HL-60/S4 treated with retinoic acid at 250 ng/mL for 4 days and 3 days (cell line): ENCODE measurements at regions not wholly inside any gene's neighbourhood (a gene's known extent, or its start where the extent isn't known, plus 50 kb on each side); places are given as distances from the start of the nearest gene placed in this dataset.
"Not testable (repeated sequence)": the region's sequence is repeated elsewhere in the genome, so short reads cannot be mapped to it uniquely, and the experiment has no call there.

Experiments used
- in situ Hi-C: fragments of 300-500 bp; cut with MboI; formaldehyde crosslinking; loops from 2 replicates; pipeline ENCODE4 v1.7.0; 2022; ENCODE audit warnings: low sequenced_read_pairs

DNA sequence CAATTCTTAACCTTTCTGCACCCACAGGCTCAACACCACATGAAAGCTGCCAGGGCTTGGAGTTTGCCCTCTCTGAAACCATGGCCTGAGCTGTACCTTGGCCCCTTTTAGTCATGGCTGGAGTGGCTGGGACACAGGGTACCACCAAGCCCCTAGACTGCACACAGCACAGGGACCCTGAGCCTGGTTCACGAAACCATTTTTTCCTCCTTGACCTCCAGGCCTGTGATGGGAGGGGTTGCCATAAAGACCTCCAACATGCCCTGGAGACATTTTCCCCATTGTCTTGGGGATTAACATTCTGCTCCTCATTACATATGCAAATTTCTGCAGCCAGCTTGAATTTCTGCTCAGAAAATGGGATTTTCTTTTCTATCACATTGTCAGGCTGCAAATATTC is 113.4 kb downstream of the XPNPEP1 start:
- in situ Hi-C loops = not testable (repeated sequence)

DNA sequence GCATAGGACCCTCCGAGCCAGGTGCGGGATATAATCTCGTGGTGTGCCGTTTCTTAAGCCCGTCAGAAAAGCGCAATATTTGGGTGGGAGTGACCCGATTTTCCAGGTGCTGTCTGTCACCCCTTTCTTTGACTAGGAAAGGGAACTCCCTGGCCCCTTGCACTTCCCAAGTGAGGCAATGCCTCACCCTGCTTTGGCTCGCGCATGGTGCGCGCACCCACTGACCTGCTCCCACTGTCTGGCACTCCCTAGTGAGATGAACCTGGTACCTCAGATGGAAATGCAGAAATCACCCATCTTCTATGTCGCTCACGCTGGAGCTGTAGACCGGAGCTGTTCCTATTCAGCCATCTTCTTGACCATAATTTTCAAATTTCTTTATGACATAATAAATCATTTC is 122.1 kb downstream of the XPNPEP1 start:
- in situ Hi-C loops = not testable (repeated sequence)

DNA sequence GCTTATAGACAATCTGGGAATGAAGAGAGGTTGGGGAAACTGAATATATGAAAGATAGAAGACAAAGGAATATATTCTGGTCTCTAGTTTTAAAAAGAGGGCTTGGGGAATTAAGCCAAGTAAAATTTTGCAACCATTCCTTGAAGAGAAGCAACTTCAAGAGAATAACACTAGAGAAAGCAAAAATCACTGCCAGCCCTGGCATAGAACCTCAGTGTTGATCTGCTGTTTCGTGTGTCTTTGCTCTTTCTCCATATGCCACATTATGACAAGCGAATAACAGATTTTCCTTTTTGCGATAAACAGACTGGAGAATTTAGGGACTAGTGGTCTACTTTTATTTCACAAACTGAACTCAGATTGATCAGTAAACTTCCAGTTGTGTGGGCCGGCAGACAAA is 132.7 kb downstream of the XPNPEP1 start:
- in situ Hi-C loops = no loop called here

DNA sequence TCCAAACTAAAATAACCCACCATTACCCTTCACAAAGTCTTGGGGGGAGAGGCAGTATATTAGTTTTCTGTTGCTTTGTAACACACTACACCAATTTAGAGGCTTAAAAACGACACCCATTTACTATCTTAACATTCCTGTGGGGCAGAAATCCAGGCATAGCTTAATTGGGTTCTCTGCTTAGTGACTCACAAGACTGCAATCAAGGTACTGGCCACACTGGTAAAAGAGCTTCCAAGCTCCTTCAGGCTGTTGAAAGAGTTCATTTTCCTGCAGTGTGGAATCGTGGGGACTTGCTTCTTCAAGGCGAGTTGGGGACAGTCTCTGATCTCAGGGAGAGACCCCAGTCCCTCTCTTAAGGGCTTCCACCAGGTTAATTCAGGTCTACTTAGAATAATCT is 139.1 kb downstream of the XPNPEP1 start:
- in situ Hi-C loops = no loop called here

DNA sequence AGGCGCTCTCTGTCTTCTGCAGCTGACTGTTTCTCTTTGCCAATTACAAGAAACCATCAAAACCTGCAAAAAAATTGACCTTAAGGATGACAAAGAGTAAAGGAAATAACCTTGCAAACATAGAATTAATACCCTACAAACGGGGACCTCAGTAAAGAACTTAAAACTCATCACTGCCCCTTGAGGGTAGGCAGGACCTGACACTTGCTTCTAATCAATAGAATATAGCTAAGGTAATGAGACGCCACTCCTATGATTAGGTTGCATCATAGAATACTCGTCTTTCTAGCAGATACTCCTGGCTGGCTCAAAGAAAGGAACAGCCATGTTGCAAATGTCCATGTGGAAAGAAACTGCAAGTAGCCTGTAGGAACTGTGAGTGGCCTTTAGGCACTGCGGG is 140.0 kb downstream of the XPNPEP1 start:
- in situ Hi-C loops = no loop called here

DNA sequence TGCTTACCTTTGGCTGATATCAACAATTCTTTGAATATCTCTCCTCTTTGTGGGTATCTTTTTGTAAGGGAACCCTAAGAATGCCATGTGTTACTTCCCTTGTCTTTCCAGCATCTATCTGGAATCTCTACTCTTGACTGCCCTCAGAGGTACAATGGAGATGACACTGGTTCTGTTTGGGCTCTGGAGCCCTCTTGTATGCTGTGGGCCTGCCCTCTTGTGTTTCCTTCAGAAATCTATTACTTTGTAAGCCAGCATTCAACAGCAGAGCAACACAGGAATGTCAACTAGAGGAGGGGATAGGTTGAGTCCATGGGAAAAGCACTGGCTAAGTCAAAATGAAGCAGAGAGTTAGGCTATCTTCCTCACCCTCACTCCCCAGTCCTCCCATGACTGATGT is 142.3 kb downstream of the XPNPEP1 start:
- in situ Hi-C loops = no loop called here

DNA sequence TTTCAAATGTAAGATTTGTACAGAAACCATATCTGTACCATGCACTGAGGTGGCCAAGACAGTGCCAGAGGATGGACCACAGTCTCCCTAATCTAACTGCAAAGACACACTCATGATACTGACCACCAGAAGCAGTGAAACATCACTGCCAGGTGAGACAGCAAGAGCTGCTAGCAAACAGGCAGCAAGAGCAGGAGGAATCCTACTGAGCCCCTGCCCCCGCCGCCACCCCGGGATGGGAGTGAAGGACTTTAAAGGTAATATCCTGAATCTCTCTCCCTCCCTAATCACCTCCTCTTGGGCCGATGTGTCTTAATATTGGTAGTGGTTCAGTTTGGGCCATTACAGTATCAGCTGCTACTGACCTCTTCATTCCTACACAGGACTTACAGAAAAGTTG is 144.3 kb downstream of the XPNPEP1 start:
- in situ Hi-C loops = no loop called here

DNA sequence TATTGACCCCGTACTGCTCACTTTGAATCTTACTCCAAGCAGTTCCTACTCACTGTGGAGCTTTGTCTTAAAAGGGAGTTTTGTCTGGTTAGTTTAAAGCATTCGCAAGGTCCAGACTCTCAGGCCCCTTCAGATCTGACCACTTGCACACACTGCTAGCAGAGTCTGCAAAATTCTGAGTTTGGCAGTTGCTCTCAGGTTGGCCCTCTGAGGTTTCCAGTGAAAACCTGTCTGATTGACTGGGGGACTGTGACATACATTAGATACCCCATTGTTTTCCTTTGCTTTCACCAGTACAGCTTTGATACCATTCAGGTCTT is 149.2 kb downstream of the XPNPEP1 start:
- in situ Hi-C loops = no loop called here

DNA sequence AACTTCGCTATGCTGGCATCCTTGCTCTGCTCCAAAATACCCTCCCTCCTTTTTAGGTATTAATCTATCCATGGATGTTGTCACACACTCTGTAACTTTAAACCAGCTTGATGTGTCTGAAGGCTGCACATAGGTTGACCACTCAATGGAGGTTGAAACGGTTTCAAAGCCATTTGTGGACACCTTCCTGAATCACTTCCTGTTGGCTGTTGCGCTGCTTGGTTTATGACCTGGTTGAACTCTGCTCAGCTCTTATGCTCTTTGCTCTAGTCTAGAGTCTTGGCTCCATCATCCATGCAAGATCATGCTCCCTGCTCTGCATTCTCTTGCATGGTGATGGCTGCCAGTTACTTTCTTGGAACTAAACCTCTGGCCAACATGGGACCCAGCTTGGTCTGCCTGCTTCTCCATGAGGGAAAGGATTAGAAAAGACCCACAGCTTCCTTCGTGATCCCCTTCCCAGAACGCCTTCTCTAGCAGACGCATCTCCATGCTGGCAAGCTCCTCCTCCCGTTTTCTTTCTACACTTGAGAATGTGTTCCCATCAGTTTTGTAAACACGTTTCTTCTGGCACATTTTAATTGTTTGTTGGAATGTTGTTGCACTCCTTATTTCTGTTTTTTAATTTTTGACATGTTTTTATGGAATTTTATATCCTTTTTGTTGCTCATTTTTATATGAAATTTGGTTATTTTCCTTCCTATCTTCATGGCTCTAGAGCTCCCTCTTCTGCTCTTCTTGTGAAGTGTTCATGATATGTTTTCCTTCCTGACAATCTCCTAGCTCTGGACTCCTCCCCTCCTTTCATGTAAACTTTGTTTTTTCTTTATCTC is 149.8 kb downstream of the XPNPEP1 start:
- in situ Hi-C loops = no loop called here

DNA sequence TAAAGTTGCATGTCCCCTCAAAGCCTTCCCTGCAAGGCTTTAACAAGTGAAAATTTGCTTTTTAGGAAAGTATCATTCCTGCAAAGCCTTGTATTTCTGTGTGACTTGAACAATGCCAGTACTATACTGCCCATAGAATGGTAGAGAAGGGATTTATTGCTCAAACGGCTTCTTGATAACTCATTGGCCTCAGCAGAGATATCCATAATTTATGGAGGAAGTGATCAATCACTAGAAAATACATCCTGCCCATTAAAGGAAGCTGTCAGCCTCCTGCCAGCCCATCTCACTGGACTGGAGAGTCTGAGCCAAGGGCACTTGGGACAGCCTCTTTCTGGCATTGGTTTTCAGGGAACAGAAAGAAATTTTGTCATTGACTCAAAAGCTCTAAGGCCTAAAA is 152.6 kb downstream of the XPNPEP1 start:
- in situ Hi-C loops = no loop called here

DNA sequence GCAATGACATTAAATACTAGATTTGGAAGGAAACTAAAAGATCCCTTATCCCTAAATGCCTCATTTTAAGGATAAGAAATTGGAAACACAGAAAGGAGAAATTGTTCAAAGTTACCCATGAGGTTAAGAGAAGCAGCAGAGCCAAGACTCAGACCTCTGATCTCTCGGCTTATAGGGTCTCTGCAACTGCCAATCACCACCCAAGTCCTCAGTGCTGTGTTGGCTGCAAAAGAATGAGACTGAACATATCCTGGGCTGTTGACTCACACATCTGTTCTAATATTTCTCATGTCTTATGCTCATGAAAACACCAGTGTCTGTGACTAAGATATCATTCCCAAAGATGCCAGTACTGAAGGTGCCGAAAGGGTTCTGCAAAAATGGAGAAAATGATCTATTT is 153.3 kb downstream of the XPNPEP1 start:
- in situ Hi-C loops = no loop called here

DNA sequence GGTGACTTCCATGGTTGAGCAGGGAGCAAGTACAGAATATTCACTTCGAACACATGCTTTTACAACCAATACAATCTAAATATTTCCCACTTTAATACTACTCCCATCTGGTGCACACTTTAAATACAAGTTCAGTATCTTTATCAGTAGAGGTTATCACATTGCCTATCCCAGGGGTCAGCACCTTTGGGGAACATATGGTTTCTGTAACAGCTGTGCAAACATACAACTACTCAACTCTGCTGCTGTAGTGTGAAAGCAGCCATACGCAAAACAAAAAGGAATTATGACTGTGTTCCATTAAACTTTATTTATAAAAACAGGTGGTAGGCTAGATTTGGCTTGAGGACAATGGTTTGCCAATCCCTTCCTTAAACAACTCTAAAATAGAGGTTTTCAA is 157.5 kb downstream of the XPNPEP1 start:
- in situ Hi-C loops = no loop called here

DNA sequence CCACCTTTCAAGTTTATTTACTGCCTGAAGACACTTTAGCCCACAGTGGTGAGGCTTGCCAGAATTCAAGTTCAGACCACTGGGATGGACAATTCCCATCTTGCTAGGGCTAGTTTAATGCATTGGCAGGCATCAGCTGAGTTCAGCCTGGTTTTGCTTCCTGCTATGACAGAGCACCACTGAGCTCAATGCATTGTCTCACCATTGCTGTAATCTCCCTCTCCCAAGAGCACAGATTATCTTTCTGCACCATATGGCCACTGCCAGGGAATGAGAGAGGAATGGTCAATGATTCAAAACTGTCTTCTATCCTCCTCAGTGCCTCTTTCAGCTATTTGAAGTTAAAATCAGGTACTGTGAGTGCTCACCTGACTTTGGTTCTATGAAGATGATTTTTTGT is 160.8 kb downstream of the XPNPEP1 start:
- in situ Hi-C loops = no loop called here

DNA sequence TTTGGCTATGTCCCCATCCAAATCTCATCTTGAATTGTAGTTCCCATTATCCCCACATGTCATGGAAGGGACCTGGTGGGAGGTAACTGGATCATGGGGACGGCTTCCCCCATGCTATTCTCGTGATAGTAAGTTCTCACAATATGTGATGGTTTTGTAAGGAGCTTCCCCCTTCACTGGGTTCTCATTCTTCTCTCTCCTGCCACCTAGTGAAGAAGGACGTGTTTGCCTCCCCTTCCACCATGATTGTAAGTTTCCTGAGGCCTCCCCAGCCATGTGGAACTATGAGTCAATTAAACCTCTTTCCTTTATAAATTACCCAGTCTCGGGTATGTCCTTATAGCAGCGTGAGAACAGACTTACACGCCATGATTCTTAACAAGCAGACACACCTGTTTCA is 165.6 kb downstream of the XPNPEP1 start:
- in situ Hi-C loops = not testable (repeated sequence)

DNA sequence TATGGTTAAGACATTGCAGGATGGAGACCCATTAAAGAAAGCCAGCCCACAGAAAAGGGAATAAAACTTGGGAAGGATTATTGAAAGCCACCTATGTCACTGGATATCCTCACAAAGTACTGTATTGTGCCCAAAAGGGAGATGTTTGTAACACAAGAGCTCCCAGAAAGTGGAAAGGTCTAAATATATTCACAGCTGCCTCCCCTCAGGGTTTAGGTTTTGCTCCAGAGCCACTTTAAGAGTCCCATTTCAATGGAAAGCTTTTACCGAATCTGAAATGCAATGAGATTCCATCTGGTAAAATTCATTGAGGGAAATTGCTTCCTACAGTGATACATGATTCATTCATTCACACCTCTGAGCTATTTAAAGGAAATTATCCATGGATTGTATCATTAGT is 176.4 kb downstream of the XPNPEP1 start:
- in situ Hi-C loops = no loop called here

DNA sequence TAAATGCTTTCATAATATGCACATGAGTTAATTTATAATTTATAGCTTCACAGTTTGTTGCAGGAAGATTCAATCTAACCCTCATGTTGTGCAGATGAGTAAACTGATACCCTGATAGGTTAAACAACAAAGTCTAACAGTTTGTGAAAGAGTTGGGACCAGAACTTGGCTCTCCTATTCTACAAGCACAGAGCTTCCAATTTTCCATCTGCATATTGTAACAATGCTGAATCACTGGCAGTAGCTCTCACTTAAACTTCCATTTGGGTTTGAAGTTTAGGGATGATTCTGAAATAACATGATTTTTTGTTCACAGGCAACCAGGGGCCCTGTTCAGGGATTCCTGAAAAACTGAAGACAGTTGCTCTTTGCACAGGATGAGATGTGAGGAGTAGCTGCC is 179.3 kb downstream of the XPNPEP1 start:
- in situ Hi-C loops = no loop called here

DNA sequence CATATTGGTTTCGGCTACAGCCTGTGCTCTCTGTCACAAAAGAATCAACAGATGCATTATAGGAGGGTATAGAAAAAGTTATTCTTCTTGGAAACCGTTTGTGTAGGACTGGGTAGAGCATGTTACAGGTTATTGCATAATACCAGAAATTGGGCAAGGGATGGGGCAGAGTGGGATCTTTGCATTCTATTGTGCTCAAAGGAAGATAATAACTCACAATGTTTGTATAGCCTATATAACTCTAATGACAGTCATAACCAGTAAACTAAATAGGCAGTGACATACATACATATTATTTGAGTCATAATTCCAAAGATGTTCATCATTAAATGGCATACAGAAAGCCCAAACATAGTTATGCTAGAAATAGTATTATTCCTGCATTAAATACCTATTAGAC is 179.7 kb downstream of the XPNPEP1 start:
- in situ Hi-C loops = no loop called here

DNA sequence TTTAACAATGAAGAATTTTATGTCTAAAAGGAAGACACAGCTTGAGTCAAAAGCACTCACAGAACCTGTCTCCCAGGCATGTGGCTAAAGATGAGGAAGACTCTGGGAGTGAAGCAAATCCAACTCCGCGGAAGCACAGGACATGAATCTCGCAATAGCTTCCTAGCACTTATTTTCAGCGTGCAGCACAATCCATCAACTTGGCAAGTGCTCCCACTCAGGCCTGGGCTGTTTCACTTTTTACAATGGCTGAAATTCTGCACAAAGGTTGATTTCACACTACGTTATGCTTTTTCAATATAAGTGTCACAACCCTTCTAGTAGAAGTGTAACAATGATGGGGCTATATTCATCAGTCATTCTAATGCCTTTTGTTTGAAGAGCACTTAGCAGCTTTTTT is 180.2 kb downstream of the XPNPEP1 start:
- in situ Hi-C loops = no loop called here

DNA sequence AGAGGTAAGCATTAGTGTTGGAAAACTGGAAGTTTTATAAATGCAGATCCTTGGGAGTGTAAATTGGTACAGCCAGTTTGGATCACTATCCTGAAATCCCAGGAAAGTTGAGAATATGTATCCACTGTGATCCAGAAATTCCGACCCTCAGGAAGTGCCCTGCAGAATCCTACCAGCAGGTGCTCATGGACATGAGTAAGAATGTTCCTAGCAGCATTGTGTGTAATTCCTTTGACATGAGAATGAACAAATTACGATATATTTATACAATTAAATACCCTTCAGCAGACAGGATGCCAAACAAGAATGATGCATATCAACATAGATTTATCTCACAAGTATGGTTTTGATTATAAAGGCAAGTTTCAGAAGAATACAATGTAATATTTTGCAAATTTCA is 181.6 kb downstream of the XPNPEP1 start:
- in situ Hi-C loops = no loop called here

DNA sequence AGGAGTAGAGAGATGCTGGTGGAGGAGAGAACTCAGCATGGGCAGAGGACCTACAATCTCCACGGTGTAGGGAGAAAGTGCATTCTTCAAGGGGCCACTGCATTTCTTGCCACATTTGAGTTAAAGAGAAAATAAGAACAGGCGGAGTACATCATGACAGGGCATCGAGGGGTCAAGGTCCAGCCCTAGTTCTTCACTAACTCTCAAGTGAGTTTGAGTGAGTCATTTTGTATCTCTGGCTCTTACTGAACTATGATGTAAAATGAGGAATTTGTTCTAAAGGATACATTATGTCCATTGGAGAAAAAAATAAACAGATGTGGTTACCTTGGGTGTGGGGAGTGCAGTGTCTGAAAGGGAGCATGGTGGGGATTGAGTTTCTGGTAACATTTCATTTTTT is 182.9 kb downstream of the XPNPEP1 start:
- in situ Hi-C loops = no loop called here

DNA sequence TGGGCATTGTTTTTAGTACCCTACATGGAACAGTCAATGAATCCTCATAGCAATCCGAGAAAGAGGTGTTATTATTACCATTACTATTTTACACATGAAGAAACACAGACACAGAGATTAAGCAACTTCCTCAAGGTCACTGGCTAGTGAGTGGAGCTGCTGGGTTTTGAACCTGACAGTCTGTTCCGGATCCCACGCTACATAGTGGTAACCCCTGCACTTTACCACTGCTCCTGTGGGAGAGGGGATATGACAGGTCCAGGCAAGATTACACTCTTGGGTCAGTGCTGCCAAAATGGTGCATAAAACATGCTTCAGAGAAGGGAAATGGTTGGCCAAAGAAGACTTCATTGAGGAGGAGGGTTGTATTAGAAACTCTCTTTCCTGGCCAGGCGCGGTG is 185.7 kb downstream of the XPNPEP1 start:
- in situ Hi-C loops = no loop called here

DNA sequence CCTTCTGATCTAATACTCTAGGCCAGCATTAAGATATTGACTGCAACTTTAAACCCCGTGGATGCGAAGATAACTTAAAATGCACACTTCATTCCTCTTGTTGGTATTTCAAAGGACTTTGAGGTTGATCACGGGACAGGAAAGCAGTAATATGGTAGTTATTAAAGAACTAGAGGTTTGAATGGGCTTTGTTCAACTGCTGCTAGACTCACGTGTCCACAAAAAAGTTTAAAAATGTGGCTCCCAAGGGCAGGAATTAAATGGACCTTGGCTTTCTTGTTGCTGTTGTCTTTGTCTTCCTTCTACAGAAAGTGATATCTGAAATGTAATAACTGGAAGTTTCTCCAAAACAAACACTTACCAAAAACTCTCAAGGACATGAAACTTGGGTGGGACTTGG is 186.3 kb downstream of the XPNPEP1 start:
- in situ Hi-C loops = no loop called here

DNA sequence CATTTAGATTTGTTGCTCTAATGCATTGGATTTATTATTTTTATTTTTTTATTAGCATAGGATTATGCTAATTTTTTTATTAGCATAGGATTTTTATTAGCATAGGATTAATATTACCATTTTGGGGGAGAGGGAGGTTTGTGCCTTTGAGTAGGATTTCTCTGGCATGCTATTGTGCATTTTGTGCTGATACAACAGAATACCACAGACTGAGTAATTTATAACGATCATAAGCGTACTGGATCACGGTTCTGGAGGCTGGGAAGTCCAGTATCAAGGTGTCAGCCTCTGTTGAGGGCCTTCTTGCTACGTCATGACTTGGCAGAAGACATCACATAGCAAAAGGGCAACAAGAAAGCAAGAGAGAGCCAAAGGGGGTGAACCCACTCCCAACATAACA is 187.5 kb downstream of the XPNPEP1 start:
- in situ Hi-C loops = no loop called here
